Endothelial cell of umbilical vein (primary cell): ENCODE measurements at regions not wholly inside any gene's neighbourhood (a gene's known extent, or its start where the extent isn't known, plus 50 kb on each side); places are given as distances from the start of the nearest gene placed in this dataset.

Experiments
- EZH2 ChIP-seq: IDR thresholded peaks from 2 replicates; pipeline ENCODE4 v1.6.1; 2012; ENCODE audit warnings: borderline replicate concordance, low read depth, mild to moderate bottlenecking, moderate library complexity, low read length, inconsistent platforms; ENCODE audit not compliant: severe bottlenecking
- FOS ChIP-seq: IDR thresholded peaks from 2 replicates; pipeline ENCODE4 v1.6.1; 2011; ENCODE audit warnings: mild to moderate bottlenecking, low read length, moderate library complexity, borderline replicate concordance; ENCODE audit not compliant: insufficient read depth
- GATA2 ChIP-seq: IDR thresholded peaks from 2 replicates; pipeline ENCODE4 v1.7.0; 2011; ENCODE audit warnings: low read depth, mild to moderate bottlenecking, moderate library complexity, mixed read lengths, low read length; ENCODE audit not compliant: insufficient read length, insufficient read depth
- JUN ChIP-seq: IDR thresholded peaks from 2 replicates; pipeline ENCODE4 v1.6.1; 2011; ENCODE audit warnings: borderline replicate concordance, low read depth; ENCODE audit not compliant: insufficient read length, insufficient read depth
- MYC ChIP-seq: IDR thresholded peaks from one replicate; pipeline ENCODE4 v1.6.1; 2011; ENCODE audit warnings: mild to moderate bottlenecking, low read depth, low read length
- POLR2A ChIP-seq: IDR thresholded peaks from 2 replicates; pipeline ENCODE4 v1.6.1; 2012; ENCODE audit warnings: low read depth, mild to moderate bottlenecking, control low read depth, low read length
- POLR2AphosphoS5 ChIP-seq: IDR thresholded peaks from 2 replicates; pipeline ENCODE4 v1.6.1; 2012; ENCODE audit warnings: low read depth, mild to moderate bottlenecking, control low read depth, low read length, moderate library complexity; ENCODE audit not compliant: insufficient read depth
- TF ChIP-seq, protein P1 (sequence below), 2 donors: IDR thresholded peaks; 1 replicate in 1 of 2; 2 replicates in 1 of 2; pipeline ENCODE4 v1.5.1; 2011; ENCODE audit warnings: low read length in 2 of 2, mild to moderate bottlenecking in 2 of 2, moderate library complexity in 2 of 2, control low read depth in 1 of 2, inconsistent platforms in 1 of 2, low read depth in 1 of 2; ENCODE audit not compliant: insufficient read depth in 1 of 2; ENCODE audit errors: extremely low read depth in 1 of 2
- TF ChIP-seq, protein P2 (sequence below): IDR thresholded peaks from 2 replicates; pipeline ENCODE4 v1.6.1; 2011; ENCODE audit not compliant: insufficient read depth, insufficient read length

DNA sequence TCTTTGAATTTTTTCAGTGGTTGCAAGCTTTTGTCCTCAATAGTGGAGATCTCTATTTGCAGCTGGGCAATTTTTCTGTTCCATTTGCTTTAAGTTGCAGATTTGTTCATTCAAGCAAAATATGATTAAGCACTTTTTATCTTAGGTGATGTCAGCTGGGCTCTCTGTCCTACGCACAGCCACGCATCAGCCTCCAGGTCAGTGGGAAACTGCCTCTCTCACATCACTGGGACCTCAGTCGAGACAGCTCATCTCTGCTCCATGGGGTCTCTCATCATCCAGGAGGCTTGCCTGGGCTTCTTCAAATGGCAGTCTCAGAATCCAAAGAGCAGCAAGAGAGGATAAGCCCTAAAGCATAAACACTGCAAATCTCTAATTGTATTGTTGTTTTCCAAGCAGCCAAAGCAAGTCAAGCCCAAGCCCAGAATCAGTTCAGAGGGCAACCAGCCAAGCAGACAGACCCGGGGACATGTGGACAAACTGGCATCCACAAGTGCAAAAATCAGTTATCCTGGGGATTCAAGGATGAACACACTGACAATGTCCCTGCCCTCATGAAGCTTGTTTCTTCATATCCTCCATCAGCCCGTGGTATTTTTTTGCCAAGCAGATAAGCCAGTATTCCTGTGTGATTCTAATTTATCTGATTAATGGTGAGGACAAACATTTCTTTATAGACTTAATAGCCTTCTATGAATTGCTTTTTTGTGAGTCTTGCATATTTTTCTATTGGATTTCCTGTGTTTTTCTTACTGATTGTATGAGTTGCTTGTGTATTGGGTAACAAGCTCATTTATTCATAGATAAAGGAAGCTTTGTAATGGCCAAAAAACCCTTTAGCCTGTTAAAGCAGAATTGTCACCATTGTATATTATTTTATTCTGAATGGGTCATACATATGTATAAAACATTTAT lies 262.5 kb downstream of the GXYLT1 start:
- TF ChIP-seq, protein P1, sequence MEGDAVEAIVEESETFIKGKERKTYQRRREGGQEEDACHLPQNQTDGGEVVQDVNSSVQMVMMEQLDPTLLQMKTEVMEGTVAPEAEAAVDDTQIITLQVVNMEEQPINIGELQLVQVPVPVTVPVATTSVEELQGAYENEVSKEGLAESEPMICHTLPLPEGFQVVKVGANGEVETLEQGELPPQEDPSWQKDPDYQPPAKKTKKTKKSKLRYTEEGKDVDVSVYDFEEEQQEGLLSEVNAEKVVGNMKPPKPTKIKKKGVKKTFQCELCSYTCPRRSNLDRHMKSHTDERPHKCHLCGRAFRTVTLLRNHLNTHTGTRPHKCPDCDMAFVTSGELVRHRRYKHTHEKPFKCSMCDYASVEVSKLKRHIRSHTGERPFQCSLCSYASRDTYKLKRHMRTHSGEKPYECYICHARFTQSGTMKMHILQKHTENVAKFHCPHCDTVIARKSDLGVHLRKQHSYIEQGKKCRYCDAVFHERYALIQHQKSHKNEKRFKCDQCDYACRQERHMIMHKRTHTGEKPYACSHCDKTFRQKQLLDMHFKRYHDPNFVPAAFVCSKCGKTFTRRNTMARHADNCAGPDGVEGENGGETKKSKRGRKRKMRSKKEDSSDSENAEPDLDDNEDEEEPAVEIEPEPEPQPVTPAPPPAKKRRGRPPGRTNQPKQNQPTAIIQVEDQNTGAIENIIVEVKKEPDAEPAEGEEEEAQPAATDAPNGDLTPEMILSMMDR (IDR thresholded peaks at IDR 0.05; ENCODE audit: extremely low read depth in 1 of 2, insufficient read depth in 1 of 2, low read depth in 1 of 2, low read length in 2 of 2): no peak
- TF ChIP-seq POLR2AphosphoS5 (no peak), EZH2 (no peak), MYC (no peak), GATA2 (no peak), POLR2A (no peak), JUN (no peak), FOS (no peak)
- TF ChIP-seq, protein P2, sequence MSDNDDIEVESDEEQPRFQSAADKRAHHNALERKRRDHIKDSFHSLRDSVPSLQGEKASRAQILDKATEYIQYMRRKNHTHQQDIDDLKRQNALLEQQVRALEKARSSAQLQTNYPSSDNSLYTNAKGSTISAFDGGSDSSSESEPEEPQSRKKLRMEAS: no peak
